Mucosa of descending colon (tissue), 3 donors: ENCODE measurements at regions not wholly inside any gene's neighbourhood (a gene's known extent, or its start where the extent isn't known, plus 50 kb on each side); places are given as distances from the start of the nearest gene placed in this dataset.

Experiments
- ATAC-seq: fragments of 200-7000 bp; cut with Tn5 transposase; one replicate; pipeline ENCODE4 v1.9.1; 2020; ENCODE audit warnings: mild to moderate bottlenecking, moderate library complexity
- DNase-seq, 3 donors: peaks; one replicate each; pipeline ENCODE4 v3.0.0-alpha.2; 2020
- H3K36me3 ChIP-seq: fragments of 200-600 bp; one replicate; pipeline ENCODE4 v1.8.0; 2021; ENCODE audit warnings: low read depth, mild to moderate bottlenecking
- H3K4me1 ChIP-seq: fragments of 200-600 bp; one replicate; pipeline ENCODE4 v1.8.0; 2021; ENCODE audit warnings: low read depth, mild to moderate bottlenecking
- H3K4me3 ChIP-seq: fragments of 200-600 bp; one replicate; pipeline ENCODE4 v1.8.0; 2021; ENCODE audit warnings: mild to moderate bottlenecking
- H3K9me3 ChIP-seq: fragments of 200-600 bp; one replicate; pipeline ENCODE4 v1.8.0; 2021; ENCODE audit warnings: mild to moderate bottlenecking
- intact Hi-C, 2 donors: fragments of 100-400 bp; cut with DNase I in 1 of 2; cut with micrococcal nuclease in 1 of 2; formaldehyde crosslinking; loops; one replicate each; pipeline versions ENCODE4 v1.11.0 to v1.11.1; 2022; cut with DNase I, micrococcal nuclease
- TF ChIP-seq, protein P1 (sequence below): fragments of 200-600 bp; IDR thresholded peaks from one replicate; pipeline ENCODE4 v1.8.0; 2022; ENCODE audit warnings: antibody characterized with exemption, mild to moderate bottlenecking
- donor health status: DM: no; HTN: no; CAD: no; lungs with moderate emphysema.
- donor health status: DM: no; HTN: no; CAD: no.
- donor health status: DM: no; HTN: yes; CAD: no.

- no peak overlapping the region for H3K4me3 ChIP-seq
- intact Hi-C loops, result no loop called here
Measured at GRCh38 chr10:132477398-132478340, 59.9 kb upstream of the INPP5A start.

GRCh38 chr10:132478341-132479023 lies 59.1 kb upstream of the INPP5A start:
- intact Hi-C loops, result no loop called here
- H3K36me3 ChIP-seq, result no peaks in the 10 kb centered on the region
- TF ChIP-seq, protein P1, sequence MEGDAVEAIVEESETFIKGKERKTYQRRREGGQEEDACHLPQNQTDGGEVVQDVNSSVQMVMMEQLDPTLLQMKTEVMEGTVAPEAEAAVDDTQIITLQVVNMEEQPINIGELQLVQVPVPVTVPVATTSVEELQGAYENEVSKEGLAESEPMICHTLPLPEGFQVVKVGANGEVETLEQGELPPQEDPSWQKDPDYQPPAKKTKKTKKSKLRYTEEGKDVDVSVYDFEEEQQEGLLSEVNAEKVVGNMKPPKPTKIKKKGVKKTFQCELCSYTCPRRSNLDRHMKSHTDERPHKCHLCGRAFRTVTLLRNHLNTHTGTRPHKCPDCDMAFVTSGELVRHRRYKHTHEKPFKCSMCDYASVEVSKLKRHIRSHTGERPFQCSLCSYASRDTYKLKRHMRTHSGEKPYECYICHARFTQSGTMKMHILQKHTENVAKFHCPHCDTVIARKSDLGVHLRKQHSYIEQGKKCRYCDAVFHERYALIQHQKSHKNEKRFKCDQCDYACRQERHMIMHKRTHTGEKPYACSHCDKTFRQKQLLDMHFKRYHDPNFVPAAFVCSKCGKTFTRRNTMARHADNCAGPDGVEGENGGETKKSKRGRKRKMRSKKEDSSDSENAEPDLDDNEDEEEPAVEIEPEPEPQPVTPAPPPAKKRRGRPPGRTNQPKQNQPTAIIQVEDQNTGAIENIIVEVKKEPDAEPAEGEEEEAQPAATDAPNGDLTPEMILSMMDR, result no peak
- ATAC-seq (peak; percentile 17), DNase-seq (no peak)
- H3K4me3 ChIP-seq, result no peak overlapping the region
- H3K9me3 ChIP-seq, result no peaks in the 10 kb centered on the region
- no peaks in the 10 kb centered on the region for H3K4me1 ChIP-seq

More at GRCh38 chr10:132477398-132478340, 59.9 kb upstream of the INPP5A start:
- no peak for ATAC-seq
- no peaks in the 10 kb centered on the region for H3K36me3 ChIP-seq
- no peaks in the 10 kb centered on the region for H3K9me3 ChIP-seq
- TF ChIP-seq, protein P1, result no peak
- no peaks in the 10 kb centered on the region for H3K4me1 ChIP-seq
- DNase-seq, result peak in 1 of 3 donors; percentile 29

DNA sequence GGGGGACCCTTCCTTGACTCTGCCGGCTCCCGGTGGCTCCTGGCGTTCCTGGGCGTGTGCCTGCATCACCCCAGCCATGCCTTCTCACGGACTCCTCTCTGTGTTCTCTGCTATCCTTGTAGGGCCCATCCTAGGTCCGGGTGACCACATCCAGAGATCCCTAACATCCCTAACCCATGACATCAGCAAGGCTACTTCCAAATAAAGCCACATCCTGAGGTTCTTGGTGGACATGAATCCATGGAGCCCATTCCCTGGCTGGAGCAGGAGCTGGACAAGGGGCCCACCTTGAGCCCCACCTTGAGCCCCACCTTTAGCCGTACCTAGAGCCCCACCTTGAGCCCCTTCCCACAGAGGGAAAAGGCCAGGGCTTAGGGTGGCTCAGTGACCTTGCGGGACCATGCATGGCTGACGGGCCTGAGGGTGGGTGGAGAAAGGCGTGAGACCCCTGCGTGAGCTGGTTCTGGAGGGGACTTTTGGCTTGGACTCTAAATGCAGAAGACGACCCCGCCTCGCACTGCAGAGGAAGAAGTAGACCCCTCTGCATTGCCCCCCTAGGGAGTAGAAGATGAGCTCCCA lies 58.5 kb upstream of the INPP5A start:
- no peak for DNase-seq
- Histone ChIP-seq H3K4me1 (no peaks in the 10 kb centered on the region), H3K36me3 (no peaks in the 10 kb centered on the region), H3K4me3 (no peak overlapping the region), H3K9me3 (no peaks in the 10 kb centered on the region)
- intact Hi-C loops, result no loop called here
- TF ChIP-seq, protein P1, result no peak
- ATAC-seq, result no peak

GRCh38 chr10:132479603-132480221 lies 57.9 kb upstream of the INPP5A start:
- intact Hi-C loops, result no loop called here
- ATAC-seq, result no peak

GRCh38 chr10:132480356-132480755 lies 57.2 kb upstream of the INPP5A start:
- Histone ChIP-seq H3K4me3 (no peak overlapping the region), H3K36me3 (no peaks in the 10 kb centered on the region), H3K9me3 (no peaks in the 10 kb centered on the region), H3K4me1 (no peaks in the 10 kb centered on the region)
- TF ChIP-seq, protein P1, result no peak
- ATAC-seq (no peak), DNase-seq (no peak)
- intact Hi-C loops, result no loop called here

More at GRCh38 chr10:132479603-132480221, 57.9 kb upstream of the INPP5A start:
- H3K36me3 ChIP-seq, result no peaks in the 10 kb centered on the region
- TF ChIP-seq, protein P1, result no peak
- DNase-seq, result peak in 1 of 3 donors; percentile 22
- no peaks in the 10 kb centered on the region for H3K9me3 ChIP-seq
- no peaks in the 10 kb centered on the region for H3K4me1 ChIP-seq
- H3K4me3 ChIP-seq, result no peak overlapping the region
